ENCODE measurements at regions not wholly inside any gene's neighbourhood (a gene's known extent, or its start where the extent isn't known, plus 50 kb on each side); places are given as distances from the start of the nearest gene placed in this dataset.
"Not testable (repeated sequence)": the region's sequence is repeated elsewhere in the genome, so short reads cannot be mapped to it uniquely, and the experiment has no call there.

GRCh38 chr12:97940105-97940504 lies 477.5 kb downstream of the RMST start:
- no peak for DNase-seq

DNA sequence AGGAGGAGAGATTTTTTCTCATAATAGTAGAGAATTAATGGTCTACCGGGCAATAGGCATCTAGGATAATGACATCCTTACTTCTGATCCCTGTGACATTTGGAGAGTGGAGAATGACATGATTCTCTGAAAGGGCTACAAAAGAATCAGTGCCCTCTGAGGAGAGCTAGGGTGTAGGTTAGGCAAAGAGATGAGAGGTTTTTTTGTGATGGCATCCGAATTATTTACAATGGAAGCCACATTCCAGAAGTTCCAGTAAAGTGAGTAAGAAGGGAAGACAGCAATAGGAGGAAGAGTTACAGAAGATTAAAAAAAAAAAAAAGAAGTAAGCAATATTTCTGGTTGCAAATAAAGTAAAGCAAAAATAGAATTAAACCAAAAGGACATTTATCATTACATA lies 478.0 kb downstream of the RMST start:
- DNase-seq = no peak

DNA sequence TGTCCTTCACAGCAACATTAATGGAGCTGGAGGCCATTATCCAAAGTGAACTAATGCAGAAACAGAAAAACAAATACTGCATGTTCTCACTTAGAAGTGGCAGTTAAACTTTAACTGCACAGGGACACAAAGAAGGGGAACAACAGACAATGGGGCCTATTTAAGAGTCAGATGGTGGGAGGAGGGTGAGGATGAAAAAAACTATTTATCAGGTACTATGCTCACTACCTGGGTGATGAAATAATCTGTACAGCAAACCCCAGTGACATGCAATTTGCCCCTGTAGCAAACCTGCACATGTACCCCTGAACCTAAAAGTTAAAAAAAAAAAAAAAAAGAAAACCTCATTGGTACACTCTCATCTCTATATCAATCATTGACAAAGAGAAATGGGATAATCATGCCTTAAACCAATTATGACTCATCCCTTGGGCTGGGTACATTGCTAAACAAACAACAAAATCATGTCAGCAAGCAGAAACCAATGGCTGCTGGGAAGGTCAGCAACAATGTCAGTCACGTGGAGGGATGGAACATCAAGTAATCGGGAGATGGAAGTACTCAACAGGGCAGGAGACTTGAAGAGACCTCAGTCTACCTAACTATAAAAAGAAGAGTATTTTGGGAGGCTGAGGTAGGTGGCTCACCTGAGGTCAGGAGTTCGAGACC lies 479.2 kb downstream of the RMST start:
- DNase-seq = no peak

DNA sequence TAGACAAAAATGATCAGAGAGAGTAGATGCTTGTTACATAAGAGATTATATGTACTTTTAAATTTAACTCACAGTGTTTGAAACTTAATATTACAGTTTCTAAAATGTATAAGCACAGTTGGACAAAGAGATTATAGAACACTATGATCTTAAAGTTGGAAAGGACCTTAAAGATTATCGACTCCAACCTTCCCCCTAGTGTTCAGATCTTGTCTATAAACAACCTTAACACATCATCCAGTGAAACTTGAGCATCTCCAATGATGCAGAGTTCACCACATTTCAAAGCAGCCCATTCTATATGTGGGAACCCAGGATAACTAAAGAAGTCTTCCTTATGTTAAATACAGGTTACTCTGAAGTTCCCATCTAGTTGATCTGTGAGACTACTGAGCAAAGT lies 480.8 kb downstream of the RMST start:
- DNase-seq = no peak

GRCh38 chr12:97944576-97944975 lies 482.0 kb downstream of the RMST start:
- no peak for DNase-seq

- no peak for DNase-seq
Observed at GRCh38 chr12:97946701-97947100, 484.1 kb downstream of the RMST start.

GRCh38 chr12:97948591-97948990 lies 486.0 kb downstream of the RMST start:
- no peak for DNase-seq

DNA sequence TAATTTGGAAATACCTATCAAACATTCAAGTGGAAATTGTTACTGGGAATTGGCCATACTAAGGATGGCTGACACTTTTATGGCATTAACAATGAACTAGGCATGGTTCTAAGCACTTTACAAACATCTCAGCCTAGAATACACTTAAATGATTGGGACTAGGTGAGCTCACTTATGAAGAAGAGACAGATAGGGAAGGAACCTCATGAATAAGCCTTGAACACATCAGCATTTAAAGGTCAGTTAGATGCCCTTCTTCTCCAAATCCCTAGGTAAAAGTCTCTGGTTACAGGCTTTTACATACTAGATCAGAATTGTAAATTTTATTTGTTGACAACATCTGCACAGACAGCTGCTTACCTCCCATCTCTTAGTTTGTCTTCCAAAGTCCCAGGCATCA lies 488.6 kb downstream of the RMST start:
- no peak for DNase-seq

- no peak for DNase-seq
Observed at GRCh38 chr12:97951717-97952116, 489.1 kb downstream of the RMST start.

GRCh38 chr12:97957109-97957508 lies 494.5 kb downstream of the RMST start:
- DNase-seq = no peak

- no peak for DNase-seq
Observed at GRCh38 chr12:97960225-97960624, 497.6 kb downstream of the RMST start.

DNA sequence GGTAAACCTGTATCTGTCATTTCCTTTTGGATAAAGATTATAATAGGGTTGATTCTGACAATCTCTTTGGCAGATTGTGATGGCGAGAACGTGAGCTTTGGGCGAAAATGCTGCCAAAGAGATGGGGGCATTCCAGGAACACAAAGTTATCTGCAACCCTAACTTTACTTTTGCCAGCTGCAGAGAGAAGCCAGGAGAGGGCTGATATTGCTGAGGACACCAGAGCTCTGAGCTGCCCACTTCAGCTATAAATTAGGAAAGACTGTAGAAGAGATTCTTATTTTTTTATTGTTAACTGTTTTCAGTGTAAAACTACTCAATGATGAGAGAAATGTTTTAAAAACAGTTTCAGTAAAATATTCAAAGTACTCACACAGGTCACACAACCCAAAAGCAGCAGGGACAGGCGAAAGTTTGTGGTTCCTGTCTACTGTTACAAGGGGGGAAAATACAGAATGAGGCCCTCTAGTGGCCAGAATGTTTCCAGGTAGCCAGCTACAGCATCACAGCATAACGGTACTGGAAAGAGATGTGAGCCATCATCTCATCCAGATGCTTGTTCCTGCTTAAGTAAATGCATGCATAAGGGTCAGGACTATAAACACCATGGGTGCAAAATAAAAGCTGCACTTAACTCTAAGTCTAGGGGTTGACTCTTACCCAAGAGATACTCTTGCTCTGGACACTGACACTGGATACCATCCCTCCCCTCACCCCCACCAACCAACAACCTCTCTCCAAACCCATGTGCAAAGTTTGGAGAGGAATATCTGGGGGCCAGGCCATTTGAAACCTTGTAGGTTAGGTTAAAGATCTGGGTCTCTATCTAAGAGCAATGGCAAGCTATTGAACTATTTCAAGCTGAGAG lies 498.4 kb downstream of the RMST start:
- no peak for DNase-seq

GRCh38 chr12:97967831-97968230 lies 505.2 kb downstream of the RMST start:
- no peak for DNase-seq

DNA sequence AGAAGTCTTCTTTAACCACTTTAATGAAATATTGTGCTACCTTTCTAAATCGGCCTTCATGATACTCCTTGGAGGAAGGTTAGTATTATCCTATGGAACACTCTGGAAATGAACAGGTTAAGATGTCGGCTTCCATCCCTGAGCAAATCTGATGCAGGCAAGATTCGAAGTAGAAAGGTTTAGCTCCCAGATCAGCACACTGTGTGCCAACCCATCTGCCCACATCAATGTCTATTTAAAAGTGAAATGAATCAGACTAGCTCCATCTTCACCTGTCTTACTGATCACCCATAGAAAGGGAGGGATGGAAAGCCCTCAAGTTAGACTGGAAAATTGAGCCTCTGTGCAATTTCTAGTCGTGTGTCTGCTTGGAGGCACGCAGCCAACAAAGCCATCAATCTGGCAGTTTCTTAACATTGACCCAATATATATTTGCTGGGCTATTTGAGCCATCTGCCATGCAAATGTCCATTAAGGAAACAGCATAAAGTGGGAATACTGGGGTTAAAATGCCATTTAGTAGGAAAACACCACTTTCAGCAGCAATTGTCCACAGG lies 506.1 kb downstream of the RMST start:
- DNase-seq = no peak

DNA sequence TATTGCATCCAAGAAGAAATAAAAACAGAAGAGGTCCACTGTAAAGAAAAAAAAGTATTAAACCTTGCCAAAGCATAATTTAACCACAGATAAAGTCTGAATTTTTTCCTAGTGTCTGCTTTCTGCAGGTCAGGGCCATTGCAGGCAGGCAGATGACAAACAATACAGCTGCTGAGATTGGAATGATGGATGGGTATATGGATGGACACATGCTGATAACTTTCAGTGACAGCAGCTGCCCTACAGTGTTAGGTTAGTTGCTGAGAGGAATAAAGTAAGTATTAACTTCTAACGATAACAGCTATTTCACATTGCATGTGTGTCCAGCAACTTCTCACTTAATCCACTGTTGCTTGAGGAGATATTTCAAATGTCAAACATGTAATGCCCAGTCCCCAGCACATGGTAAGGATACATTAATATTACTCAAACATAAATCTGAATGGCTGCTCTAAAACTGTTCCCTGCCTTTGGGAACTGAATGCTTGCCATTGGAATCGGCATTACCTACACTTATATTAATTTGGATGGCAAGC lies 515.3 kb downstream of the RMST start:
- no peak for DNase-seq

DNA sequence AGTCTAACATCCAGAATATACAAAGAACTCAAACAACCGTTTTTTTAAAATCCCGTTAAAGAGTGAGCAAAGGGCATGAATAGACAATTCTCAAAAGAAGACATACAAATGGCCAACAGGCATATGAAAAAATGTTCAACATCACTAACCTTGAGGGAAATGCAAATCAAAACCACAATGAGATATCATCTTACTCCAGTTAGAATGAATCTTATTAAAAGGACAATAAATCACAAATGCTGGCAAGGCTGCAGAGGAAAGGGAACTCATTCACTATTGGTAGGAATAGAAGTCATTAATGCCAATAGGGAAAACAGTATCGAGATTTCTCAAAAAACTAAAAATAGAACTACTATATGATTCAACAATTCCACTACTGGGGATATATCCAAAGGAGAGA lies 520.1 kb downstream of the RMST start:
- DNase-seq = no peak

- DNase-seq = no peak
Observed at GRCh38 chr12:97983796-97984195, 521.2 kb downstream of the RMST start.

- DNase-seq = no peak
Observed at GRCh38 chr12:97984436-97984835, 521.8 kb downstream of the RMST start.

DNA sequence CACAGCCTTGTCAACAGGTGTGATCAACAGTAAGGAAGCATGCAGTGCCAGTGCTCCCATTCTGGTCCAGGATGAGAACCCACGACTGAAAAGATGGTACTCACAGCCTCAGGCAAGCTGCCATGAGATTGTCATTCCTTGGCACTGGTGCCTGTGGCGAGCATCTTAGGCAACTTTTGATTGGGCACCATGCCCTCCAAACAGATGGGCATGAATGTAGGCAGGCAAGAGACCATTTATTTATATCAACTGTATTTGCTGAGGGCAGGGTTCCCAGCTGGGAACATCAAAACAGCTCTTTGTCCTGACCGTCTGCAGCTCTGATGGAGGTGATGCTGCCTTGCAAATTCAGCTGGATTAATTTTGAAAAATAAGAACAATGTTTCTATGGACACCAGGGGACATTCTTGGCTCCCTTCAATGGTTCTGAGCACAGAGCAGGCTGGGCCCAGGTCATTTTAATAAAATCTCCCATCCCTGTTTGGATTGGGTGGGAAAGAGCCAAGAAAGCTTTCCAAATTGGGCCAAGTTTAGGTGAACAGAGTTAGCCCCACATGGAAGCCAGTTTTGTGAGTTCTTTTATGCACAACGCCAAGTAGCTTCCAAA lies 522.5 kb downstream of the RMST start:
- no peak for DNase-seq

DNA sequence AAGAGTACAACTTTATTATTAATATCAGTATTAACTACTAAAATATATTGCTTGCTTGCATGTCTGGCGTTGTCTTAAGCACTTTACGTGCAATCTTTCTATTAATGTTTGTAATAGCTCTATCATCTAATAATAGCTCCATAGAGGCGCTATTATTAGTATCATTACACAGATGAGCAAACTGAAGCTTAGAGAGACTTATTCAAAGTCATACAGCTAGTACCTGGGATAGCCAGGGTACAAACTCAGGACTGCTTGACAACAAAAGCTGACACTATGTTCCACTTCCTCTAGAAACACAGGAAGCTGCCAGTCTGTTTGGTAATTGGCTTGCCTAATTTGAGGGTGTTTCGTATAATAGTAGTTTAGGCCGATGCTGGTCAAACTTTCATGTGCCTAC lies 523.2 kb downstream of the RMST start:
- DNase-seq = no peak

DNA sequence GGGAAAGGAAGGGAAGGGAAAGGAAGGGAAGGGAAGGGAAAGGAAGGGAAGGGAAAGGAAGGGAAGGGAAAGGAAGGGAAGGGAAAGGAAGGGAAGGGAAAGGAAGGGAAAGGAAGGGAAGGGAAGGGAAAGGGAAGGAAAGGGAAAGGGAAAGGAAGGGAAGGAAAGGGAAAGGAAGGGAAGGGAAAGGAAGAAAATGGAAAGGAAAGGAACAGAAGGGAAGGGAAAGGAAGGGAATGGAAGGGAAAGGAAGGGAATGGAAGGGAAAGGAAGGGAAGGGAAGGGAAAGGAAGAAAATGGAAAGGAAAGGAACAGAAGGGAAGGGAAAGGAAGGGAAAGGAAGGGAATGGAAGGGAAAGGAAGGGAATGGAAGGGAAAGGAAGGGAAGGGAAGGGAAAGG lies 526.0 kb downstream of the RMST start:
- DNase-seq = not testable (repeated sequence)

DNA sequence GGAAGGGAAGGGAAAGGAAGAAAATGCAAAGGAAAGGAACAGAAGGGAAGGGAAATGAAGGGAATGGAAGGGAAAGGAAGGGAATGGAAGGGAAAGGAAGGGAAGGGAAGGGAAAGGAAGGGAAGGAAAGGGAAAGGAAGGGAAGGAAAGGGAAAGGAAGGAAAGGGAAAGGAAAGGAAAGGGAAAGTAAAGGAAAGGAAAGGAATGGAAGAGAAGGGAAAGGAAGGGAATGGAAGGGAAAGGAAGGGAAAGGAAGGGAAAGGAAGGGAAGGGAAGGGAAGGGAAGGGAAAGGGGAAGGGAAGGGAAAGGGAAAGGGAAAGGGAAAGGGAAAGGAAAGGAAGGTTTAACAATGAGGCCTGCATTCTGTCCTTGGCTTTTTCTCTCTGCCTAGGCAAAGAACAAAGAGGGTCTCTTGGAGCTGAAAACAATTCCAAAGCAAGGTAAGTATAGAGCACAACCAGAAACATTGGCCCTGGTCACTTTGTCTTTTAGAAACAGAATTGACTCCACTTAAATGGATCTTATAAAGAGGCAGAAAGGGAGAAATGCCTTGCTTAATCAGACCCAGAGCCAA lies 525.9 kb upstream of the TMPO start:
- DNase-seq = no peak
